ENCODE measurements at regions not wholly inside any gene's neighbourhood (a gene's known extent, or its start where the extent isn't known, plus 50 kb on each side); places are given as distances from the start of the nearest gene placed in this dataset.

DNA sequence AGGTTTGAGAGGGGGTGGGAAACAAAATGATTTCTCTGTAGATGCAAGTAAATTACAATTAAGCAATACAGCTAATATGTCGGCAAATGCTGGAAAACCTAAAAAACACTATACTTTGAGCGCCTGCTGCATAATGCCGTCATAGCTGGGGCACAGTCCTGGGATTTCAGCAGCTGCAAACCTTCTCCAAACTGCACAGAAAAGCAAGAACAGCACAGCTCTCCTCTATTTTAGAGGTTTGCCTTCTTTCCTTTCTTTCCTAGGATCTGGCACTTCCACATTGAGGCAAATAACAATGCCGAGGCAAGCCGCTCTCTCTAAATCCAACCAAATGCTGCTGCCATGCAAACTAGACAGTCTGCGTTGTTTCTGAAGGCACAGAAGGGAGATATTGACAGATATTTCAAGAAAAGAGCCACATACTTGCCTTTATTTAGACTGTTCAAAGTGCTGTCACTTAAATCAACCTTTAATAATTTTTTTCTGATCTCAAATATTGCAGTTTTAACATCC lies 287.1 kb upstream of the G2E3 start:
- no peak overlapping the region for H3K4me3 ChIP-seq
- H3K27me3 ChIP-seq (replicated peaks in 1 of 2; ENCODE audit: control insufficient read depth in 2 of 2, insufficient read depth in 2 of 2, low read length in 1 of 2), result no peaks in the 10 kb centered on the region
- H3K4me1 ChIP-seq (ENCODE audit: control insufficient read depth, insufficient read depth, low read length), result no peaks in the 10 kb centered on the region
- BruUV-seq (replicated peaks), result no TSS peak
- H2AFZ ChIP-seq (ENCODE audit: control insufficient read depth, low read depth, low read length), result no peak overlapping the region
- H3K79me2 ChIP-seq (ENCODE audit: control insufficient read depth, insufficient read depth, low read length), result no peaks in the 10 kb centered on the region
- ChIA-PET SMC1A (ENCODE audit: uncharacterized antibody, unreplicated experiment) (interaction anchor here (0.7 to 2.7 kb wide), 6 partner anchors 9 to 174 kb away, joined by 3 to 13 read pairs (median 4); no protein-coding TSS in a partner anchor), POLR2A (no interaction called here), CTCF (interaction anchor here (0.8 to 11.1 kb wide), 13 partner anchors 12 to 1520 kb away, joined by 3 to 173 read pairs (median 11); no protein-coding TSS in a partner anchor), RAD21 (ENCODE audit: unreplicated experiment) (interaction anchor here (1.0 kb wide), 1 partner anchor 46 kb away, joined by 3 read pairs; no protein-coding TSS in a partner anchor)
- H3K9me3 ChIP-seq (replicated peaks; ENCODE audit: control insufficient read depth, insufficient read depth, low read length), result no peaks in the 10 kb centered on the region
- H3K9ac ChIP-seq (ENCODE audit: control insufficient read depth, insufficient read depth, low read length), result no peak overlapping the region
- TF ChIP-seq NR2C1 (IDR thresholded peaks at IDR 0.05), result no peak
- no peak for TF ChIP-seq EED (IDR thresholded peaks at IDR 0.05; ENCODE audit: low read depth)
- TF ChIP-seq BACH1 (IDR thresholded peaks at IDR 0.05; ENCODE audit: borderline replicate concordance), result no peak
- TF ChIP-seq PAX5 (IDR thresholded peaks at IDR 0.05; ENCODE audit: borderline replicate concordance, low read depth, low read length), result no peak
- TF ChIP-seq, protein P1, sequence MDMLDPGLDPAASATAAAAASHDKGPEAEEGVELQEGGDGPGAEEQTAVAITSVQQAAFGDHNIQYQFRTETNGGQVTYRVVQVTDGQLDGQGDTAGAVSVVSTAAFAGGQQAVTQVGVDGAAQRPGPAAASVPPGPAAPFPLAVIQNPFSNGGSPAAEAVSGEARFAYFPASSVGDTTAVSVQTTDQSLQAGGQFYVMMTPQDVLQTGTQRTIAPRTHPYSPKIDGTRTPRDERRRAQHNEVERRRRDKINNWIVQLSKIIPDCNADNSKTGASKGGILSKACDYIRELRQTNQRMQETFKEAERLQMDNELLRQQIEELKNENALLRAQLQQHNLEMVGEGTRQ (IDR thresholded peaks at IDR 0.05; ENCODE audit: borderline replicate concordance, low read depth, low read length), result no peak
- TF ChIP-seq, protein P2, sequence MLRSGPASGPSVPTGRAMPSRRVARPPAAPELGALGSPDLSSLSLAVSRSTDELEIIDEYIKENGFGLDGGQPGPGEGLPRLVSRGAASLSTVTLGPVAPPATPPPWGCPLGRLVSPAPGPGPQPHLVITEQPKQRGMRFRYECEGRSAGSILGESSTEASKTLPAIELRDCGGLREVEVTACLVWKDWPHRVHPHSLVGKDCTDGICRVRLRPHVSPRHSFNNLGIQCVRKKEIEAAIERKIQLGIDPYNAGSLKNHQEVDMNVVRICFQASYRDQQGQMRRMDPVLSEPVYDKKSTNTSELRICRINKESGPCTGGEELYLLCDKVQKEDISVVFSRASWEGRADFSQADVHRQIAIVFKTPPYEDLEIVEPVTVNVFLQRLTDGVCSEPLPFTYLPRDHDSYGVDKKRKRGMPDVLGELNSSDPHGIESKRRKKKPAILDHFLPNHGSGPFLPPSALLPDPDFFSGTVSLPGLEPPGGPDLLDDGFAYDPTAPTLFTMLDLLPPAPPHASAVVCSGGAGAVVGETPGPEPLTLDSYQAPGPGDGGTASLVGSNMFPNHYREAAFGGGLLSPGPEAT (IDR thresholded peaks at IDR 0.05; ENCODE audit: low read depth), result no peak
- no peak for DNase-seq (ENCODE audit: low read depth, low spot score)
- no peak overlapping the region for H3K4me2 ChIP-seq (ENCODE audit: control insufficient read depth, insufficient read depth)
- 59% methylated on average over 6 of the region's 6 CpGs for WGBS (ENCODE audit: insufficient coverage, insufficient replicate concordance, low lambda C conversion rate, missing lambda C conversion rate)
- intact Hi-C loops (cut with micrococcal nuclease; ENCODE audit: unreplicated experiment), result loop anchor here (2.0 to 5.0 kb wide), 4 partner anchors 105 to 1521 kb away; no protein-coding TSS in a partner anchor
- no peaks in the 10 kb centered on the region for H3K36me3 ChIP-seq (ENCODE audit: control insufficient read depth in 2 of 2, insufficient read depth in 2 of 2, low read length in 1 of 2)
- no peak for FAIRE-seq
- H3K27ac ChIP-seq (ENCODE audit: control insufficient read depth, insufficient read depth), result no peak overlapping the region
- no peak for ATAC-seq
- no peaks in the 10 kb centered on the region for H4K20me1 ChIP-seq (ENCODE audit: control insufficient read depth, insufficient read depth)
- in situ Hi-C loops (cut with MboI), result no loop called here

All from GM12878 (cell line).